GM21390 (cell line): ENCODE measurements at regions not wholly inside any gene's neighbourhood (a gene's known extent, or its start where the extent isn't known, plus 50 kb on each side); places are given as distances from the start of the nearest gene placed in this dataset.

Experiments
- ATAC-seq: cut with Tn5 transposase; IDR thresholded peaks from one replicate; pipeline ENCODE4 v1.9.1; 2021; ENCODE audit not compliant: unreplicated experiment

DNA sequence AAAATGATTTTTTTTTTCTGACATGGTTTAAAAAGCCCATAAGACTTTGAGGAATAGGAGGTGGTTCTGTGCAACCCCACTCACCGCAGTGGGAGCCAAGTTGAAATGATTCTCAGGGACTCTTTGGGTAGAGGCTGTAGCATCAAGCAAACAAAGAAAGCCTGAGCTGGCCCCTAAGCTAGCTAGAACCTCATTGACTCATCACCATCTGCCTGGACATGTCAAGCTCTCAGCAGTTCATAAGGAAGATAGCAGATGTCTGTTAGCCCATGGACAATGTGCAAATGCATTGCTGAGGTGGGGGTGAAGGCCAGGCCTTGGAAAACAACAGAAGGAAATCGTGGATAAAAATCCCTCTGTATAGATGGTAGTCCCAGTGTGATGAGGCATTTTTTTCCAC, 234.8 kb downstream of the NR2F2 start:
- no peak for ATAC-seq

DNA sequence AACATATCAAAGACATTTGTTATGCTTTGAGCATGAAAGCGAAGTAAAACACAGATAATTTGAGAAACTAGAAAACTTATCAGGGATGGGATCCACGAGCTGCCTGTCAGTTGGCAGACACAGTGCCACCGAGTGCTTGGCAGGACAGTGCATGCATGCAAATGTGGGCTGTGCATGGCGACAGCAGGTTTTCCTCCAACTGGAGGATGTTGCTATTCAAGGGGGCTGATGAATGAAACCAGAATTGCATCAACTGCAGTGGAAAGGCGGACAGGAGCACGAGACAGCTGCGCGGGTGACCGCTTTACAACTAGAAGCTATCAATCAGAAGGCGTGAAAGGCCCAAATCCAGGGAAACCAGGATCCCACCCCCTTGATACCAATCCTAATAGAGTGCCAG, 244.3 kb downstream of the NR2F2 start:
- no peak for ATAC-seq

GRCh38 chr15:96576596-96576995, 246.1 kb downstream of the NR2F2 start:
- ATAC-seq = no peak

DNA sequence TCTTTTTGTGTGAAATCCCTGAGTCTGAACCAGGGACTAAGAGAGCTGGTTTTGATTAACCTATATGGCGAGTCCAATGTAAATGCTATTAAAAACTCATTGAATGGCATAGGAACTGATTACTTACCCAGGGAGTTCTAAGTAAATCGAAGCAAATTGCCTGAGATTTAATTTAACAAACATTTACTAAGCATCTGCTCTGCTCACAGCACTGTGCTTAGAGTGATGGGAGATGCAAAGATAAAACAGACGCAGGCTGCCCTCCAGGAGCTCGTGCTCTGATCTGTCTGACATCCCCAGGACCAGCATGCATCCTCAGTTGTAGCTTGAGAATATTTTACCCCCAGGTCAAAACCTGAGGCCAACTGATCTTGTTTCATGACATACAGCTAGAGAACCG, 247.9 kb downstream of the NR2F2 start:
- ATAC-seq = no peak

DNA sequence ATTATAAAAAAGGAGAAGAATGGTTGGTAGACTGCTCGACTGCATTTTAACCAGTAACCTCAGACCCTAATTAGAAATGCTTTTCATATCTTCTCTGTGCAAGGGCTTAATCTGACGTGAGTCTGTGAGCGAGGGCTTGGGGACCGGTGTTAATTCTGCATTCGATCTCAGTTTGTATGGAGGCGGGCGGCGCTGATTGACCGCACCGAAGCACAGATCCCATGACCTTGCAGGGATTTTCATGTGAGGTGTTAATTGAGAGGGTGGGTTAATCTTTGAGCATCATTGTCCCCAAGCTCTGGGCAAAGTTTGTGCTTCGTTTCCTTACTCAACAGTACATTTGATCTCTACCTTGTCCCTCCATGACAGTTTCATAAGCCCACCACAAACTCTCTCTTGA, 250.9 kb downstream of the NR2F2 start:
- ATAC-seq = no peak

GRCh38 chr15:96582473-96582872, 252.0 kb downstream of the NR2F2 start:
- ATAC-seq = no peak

GRCh38 chr15:96583671-96584070, 253.2 kb downstream of the NR2F2 start:
- no peak for ATAC-seq

DNA sequence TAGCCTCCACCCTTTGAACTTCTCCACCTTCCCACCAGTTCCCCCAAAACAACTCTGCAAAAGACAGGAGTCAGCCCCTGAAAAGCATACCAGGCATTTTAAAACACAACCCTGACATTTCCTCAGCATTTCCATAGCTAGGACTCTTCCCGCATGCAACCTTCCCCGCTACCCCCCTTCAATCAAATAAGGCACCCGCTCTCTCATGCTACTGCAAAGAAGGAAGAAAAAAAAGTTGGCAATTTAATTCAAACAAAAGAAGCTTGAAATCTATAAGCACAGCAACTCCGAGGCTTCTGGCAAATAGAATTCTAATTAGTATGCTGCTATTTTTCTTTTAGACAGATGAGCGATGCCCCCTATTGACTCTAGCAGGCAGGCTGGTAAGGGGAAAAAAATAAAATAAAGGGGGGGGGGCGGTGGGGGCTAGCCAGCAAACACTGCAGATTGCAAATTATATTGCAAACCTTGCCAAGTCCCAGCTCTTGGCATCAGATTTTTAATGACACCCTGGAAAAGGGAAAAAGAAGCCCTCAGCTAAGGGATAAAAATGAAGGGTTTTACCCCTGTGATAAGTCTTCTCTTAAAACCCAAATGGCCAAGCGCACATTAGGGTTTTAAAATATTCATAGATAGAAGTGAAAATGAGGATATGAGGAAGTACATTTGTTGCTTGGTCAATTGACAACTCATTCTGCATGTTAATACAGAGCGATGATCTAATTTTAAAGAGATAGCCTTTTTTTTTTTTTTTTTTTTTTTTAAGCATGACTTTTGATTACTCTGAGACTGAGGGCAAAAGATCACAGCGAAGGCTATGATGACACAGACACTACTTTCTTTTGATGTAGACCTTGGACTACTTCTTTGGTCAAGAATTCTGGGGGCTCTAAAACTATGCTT, 255.2 kb downstream of the NR2F2 start:
- ATAC-seq = no peak

DNA sequence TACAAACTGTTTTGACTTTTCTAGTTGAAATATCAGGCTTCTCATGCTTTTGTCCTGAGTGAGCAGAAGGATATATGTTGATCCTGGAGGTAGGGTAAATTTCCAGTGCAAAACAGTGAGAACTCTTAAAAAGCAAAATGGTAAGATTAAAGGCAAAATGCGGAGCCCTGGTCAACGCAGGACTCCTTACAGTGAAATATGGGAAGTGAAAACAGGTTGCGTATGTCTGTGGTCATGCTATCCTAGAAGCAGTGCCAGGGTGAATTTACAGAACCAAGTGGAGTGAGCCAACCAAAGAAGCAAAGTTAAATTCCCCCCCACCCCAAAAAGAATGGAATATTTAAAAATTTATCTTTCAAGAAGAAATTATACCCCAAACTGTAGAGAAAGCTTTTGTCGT, 256.4 kb downstream of the NR2F2 start:
- ATAC-seq = no peak

GRCh38 chr15:96589864-96590263, 259.4 kb downstream of the NR2F2 start:
- ATAC-seq = no peak

GRCh38 chr15:96593735-96594134, 263.2 kb downstream of the NR2F2 start:
- ATAC-seq = no peak

- no peak for ATAC-seq
These were observed 265.5 kb downstream of the NR2F2 start for GRCh38 chr15:96595951-96596350.

DNA sequence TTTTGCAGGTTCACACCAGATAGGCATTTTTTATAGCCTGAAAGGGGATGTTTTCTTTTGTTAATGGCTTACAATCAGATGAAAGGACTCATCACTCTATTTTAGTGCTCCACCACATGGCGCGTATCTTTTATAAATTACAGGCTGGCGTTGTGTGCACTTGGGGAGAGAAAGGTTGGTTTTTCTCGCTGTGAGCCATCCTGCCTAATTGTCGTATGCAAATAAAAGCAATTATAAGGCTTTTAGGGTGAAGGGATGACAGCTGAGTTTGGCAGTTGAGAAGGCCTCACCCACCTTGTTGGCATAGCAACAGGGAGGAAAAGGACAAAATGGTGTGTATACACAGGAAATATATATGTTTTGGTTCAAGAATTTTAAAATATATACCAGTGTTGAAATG, 268.0 kb downstream of the NR2F2 start:
- no peak for ATAC-seq

DNA sequence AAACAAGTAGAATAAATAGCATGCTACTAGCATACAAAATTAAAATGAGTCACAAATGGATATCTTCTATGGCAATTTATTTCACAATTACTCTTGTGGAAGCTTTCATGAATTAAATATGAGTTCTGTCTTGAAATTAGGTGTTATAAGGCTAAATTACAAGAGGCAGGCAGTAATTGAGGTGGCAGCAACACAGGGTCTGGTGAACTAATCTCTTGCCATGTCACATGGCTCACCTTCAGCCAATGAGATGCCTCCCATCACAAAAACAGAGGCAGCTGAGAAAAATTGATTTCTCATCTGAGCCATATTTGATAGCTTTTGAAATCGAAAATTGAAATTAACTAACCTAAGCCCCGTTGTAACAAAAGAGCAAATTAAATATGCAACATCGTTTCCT, 268.8 kb downstream of the NR2F2 start:
- ATAC-seq = no peak

- ATAC-seq = no peak
These were observed 269.9 kb downstream of the NR2F2 start for GRCh38 chr15:96600350-96600749.

DNA sequence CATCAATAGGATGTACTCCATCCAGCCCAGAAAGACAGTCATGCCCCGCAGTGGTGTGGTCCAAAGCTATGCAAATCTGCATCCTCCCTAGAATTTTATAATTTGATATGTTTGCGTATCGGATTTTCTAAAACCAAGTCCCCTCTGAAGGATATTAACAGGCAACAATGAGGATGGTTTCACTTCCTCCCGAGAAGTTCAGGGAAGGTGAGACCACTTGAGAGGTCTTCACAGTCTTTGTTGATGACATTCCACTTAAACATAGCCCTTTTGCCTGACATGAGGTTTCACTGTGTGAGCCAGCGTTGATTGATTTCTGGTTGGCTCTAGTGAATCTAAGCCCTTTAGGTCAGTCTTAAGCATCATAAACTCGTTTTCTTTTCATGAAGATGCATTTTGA, 276.1 kb downstream of the NR2F2 start:
- no peak for ATAC-seq

DNA sequence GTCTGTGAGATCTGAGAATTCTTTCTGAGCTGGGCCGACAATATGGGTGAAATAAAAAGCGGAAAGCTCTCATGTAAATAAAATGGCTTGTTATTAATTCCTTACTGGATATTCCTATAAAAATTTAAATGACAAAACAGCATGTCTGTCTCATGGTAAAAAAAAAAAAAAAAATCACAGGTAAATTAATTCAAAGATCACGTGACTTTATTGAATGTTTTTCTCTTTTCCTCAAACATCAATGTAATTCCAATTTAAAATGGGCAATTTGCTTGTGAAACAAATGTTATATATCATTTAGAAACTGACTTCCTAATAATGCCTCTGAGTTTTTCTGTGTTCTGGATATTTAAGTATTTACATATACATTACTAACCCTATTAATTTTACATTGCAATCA, 280.3 kb downstream of the NR2F2 start:
- no peak for ATAC-seq

- ATAC-seq = no peak
These were observed 282.4 kb downstream of the NR2F2 start for GRCh38 chr15:96612917-96613316.

DNA sequence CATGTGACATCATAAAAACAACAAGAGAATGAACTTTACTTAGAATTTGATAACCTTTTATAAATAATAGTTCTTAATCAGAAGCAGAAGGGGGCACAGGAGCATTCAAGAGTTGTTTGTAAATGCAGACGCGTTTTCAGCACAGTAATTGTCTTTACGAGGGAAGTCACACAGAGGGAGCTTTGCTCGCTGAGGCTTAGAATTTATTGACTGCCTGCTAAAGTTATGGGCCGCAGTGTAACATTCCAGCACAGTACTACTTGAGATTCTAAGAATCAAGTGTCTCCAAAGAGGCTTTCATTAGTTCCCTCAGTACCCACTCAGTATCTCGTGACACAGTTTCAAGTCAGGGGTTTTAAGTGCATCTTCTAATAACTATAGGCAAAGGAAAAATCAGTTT, 288.7 kb downstream of the NR2F2 start:
- ATAC-seq = no peak

- ATAC-seq = no peak
These were observed 292.2 kb downstream of the NR2F2 start for GRCh38 chr15:96622714-96623113.

GRCh38 chr15:96625256-96625655, 294.8 kb downstream of the NR2F2 start:
- no peak for ATAC-seq

DNA sequence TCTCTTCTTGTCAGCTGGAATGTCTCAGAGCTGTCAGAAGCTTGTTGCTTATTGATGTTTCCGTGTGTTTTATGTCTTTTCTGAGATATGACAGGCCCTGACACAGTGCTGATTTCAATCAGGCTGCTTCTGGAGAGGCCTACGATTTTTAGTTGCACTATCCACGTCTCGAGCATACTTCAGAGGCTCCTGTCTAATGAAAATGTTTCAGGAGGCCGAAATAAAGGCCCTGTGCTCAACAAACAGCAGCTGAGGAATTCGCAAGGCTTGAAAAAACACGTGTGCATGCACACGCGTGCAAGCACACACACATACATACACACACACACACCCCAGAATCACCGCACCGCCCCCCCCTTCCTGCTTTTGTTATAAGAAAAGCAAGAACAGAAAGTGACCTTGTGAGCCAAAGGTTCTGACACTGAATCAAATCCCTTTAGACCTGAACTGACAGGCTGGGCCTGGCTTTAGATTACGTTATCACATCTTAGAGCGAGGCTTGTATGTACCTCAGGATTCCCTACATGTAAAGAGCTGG, 296.6 kb downstream of the NR2F2 start:
- no peak for ATAC-seq

GRCh38 chr15:96629511-96629910, 299.0 kb downstream of the NR2F2 start:
- ATAC-seq = no peak
